ENCODE measurements at regions not wholly inside any gene's neighbourhood (a gene's known extent, or its start where the extent isn't known, plus 50 kb on each side); places are given as distances from the start of the nearest gene placed in this dataset.

GRCh38 chr5:19140276-19140675 is 847.7 kb downstream of the CDH18 start:
- TF ChIP-seq ZNF707 (tag by site-specific recombination; IDR thresholded peaks at IDR 0.05) (no peak), ZNF416 (tag by site-specific recombination; IDR thresholded peaks at IDR 0.05) (no peak), ZNF174 (tag by site-specific recombination; IDR thresholded peaks at IDR 0.05) (no peak), YY1 (tag by site-specific recombination; IDR thresholded peaks at IDR 0.05) (no peak), ZNF311 (tag by site-specific recombination; IDR thresholded peaks at IDR 0.05; ENCODE audit: borderline replicate concordance) (no peak)

Measured in HEK293 (cell line).